Thyroid gland (tissue), 4 donors: ENCODE measurements at regions not wholly inside any gene's neighbourhood (a gene's known extent, or its start where the extent isn't known, plus 50 kb on each side); places are given as distances from the start of the nearest gene placed in this dataset.

ENCODE experiments used
- DNase-seq, 2 donors: peaks; one replicate each; pipeline ENCODE4 v3.0.0-alpha.2; 2019
- H3K27ac ChIP-seq, 3 donors: fragments of 200-600 bp; sonication (generic); 1 replicate in 2 of 3; 2 replicates in 1 of 3; pipeline ENCODE4 v1.5.1; 2016 to 2019; ENCODE audit warnings: mild to moderate bottlenecking in 1 of 3, moderate library complexity in 1 of 3
- H3K27me3 ChIP-seq: fragments of 200-600 bp; sonication (generic); one replicate; pipeline ENCODE4 v1.5.1; 2019
- H3K36me3 ChIP-seq, 2 donors: fragments of 200-600 bp; sonication (generic); one replicate each; pipeline ENCODE4 v1.5.1; 2016 to 2019
- H3K4me1 ChIP-seq, 2 donors: fragments of 200-600 bp; sonication (generic); one replicate each; pipeline ENCODE4 v1.5.1; 2017 to 2019
- H3K4me3 ChIP-seq, 3 donors: fragments of 200-600 bp; sonication (generic); replicated peaks in 1 of 3; 1 replicate in 2 of 3; 2 replicates in 1 of 3; pipeline ENCODE4 v1.5.1; 2016; ENCODE audit warnings: mild to moderate bottlenecking in 1 of 3
- H3K9me3 ChIP-seq: fragments of 200-600 bp; sonication (generic); one replicate; pipeline ENCODE4 v1.5.1; 2017
- CTCF ChIP-seq, 6 experiments: fragments of 200-600 bp in 3 of 6; fragments of 450-650 bp in 3 of 6; sonication (generic) in 3 of 6; IDR thresholded peaks; one replicate each; pipeline ENCODE4 v1.5.1; 2016 to 2019; ENCODE audit warnings: antibody characterized with exemption in 6 of 6, mild to moderate bottlenecking in 2 of 6, inconsistent platforms in 1 of 6, moderate library complexity in 1 of 6
- POLR2A ChIP-seq, 2 donors: fragments of 450-650 bp; IDR thresholded peaks; one replicate each; pipeline ENCODE4 v1.6.1; 2017; ENCODE audit warnings: antibody characterized with exemption in 2 of 2, mild to moderate bottlenecking in 2 of 2, moderate library complexity in 1 of 2
- WGBS, 2 donors: methylation state at CpG; one replicate each; pipeline ENCODE4 v1.1.5; 2017; 5-methylcytosine and 5-hydroxymethylcytosine counted together
- intact Hi-C: fragments of 100-400 bp; cut with DNase I; formaldehyde crosslinking; loops from one replicate; pipeline ENCODE4 v1.15.1; 2023

GRCh38 chr13:22110368-22110767, 439.5 kb downstream of the FGF9 start:
- WGBS, 2 donors: 84 to 87% methylated on average over 6 of the region's 6 CpGs

GRCh38 chr13:22111152-22111783, 440.4 kb downstream of the FGF9 start:
- H3K4me1 ChIP-seq: peaks cover 15 to 23% of the 10 kb centered on the region in 2 donors
- intact Hi-C loops: no loop called here
- H3K27me3 ChIP-seq: no peaks in the 10 kb centered on the region
- no peak for DNase-seq
- H3K9me3 ChIP-seq: no peaks in the 10 kb centered on the region
- no peaks in the 10 kb centered on the region for H3K36me3 ChIP-seq
- H3K27ac ChIP-seq: no peak overlapping the region
- no peak overlapping the region for H3K4me3 ChIP-seq
- 90 to 95% methylated on average over 8 of the region's 8 CpGs for WGBS, 2 donors
- TF ChIP-seq CTCF (IDR thresholded peaks at IDR 0.05) (no peak), POLR2A (IDR thresholded peaks at IDR 0.05) (no peak)

More at GRCh38 chr13:22110368-22110767, 439.5 kb downstream of the FGF9 start:
- no peaks in the 10 kb centered on the region for H3K9me3 ChIP-seq
- no peak overlapping the region for H3K27ac ChIP-seq
- no peaks in the 10 kb centered on the region for H3K27me3 ChIP-seq
- H3K4me1 ChIP-seq: peaks cover 15 to 23% of the 10 kb centered on the region in 2 donors
- no peak overlapping the region for H3K4me3 ChIP-seq
- DNase-seq: no peak
- intact Hi-C loops: no loop called here
- TF ChIP-seq CTCF (IDR thresholded peaks at IDR 0.05) (no peak), POLR2A (IDR thresholded peaks at IDR 0.05) (no peak)
- H3K36me3 ChIP-seq: no peaks in the 10 kb centered on the region

- Histone ChIP-seq H3K36me3 (no peaks in the 10 kb centered on the region), H3K4me1 (peaks cover 15 to 21% of the 10 kb centered on the region in 2 donors), H3K9me3 (no peaks in the 10 kb centered on the region), H3K27me3 (no peaks in the 10 kb centered on the region), H3K4me3 (no peak overlapping the region), H3K27ac (no peak overlapping the region)
- no peak for TF ChIP-seq CTCF (IDR thresholded peaks at IDR 0.05)
- TF ChIP-seq POLR2A (IDR thresholded peaks at IDR 0.05): no peak
- 90 to 92% methylated on average over 11 of the region's 11 CpGs for WGBS, 2 donors
- intact Hi-C loops: no loop called here
- DNase-seq: no peak
These were observed 441.1 kb downstream of the FGF9 start for GRCh38 chr13:22111961-22112360.

GRCh38 chr13:22112956-22113745, 442.3 kb downstream of the FGF9 start:
- WGBS, 2 donors: 75 to 79% methylated on average over 11 of the region's 11 CpGs
- Histone ChIP-seq H3K36me3 (no peaks in the 10 kb centered on the region), H3K9me3 (no peaks in the 10 kb centered on the region), H3K27ac (no peak overlapping the region), H3K27me3 (no peaks in the 10 kb centered on the region), H3K4me3 (no peak overlapping the region), H3K4me1 (peaks cover 8 to 9% of the 10 kb centered on the region in 2 donors)
- TF ChIP-seq POLR2A (IDR thresholded peaks at IDR 0.05) (no peak), CTCF (IDR thresholded peaks at IDR 0.05) (no peak)
- no peak for DNase-seq
- intact Hi-C loops: no loop called here
